ENCODE measurements at regions not wholly inside any gene's neighbourhood (a gene's known extent, or its start where the extent isn't known, plus 50 kb on each side); places are given as distances from the start of the nearest gene placed in this dataset.

DNA sequence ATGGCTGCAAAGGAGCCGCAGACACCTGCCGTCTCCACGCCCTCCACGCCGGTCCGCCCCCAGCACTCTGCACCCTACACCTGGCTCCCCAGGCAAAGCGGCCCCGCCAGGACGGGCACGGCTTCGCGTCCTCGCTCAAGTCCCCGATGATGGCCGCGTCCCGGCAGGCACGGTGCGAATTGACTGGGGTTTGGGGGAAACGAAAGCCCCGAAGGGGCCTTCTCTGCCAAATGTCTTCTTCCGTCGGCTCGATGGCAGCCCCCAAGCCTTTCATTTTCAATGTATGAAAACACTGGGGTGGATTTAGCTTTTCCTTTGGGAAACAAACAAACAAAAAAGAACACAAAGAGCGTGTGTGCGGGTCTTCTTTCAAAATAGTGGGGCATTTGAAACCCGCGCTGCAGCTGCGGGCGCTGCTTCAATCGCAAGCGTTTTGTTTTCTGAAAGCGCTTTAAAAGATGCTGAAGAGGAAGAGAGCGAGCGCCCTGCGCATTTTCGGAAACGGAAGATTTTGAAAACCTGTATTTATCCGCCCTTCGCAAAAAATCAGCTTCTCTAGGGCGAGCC lies 160.0 kb downstream of the RMI1 start:
- DNase-seq (ENCODE audit: low read depth, low spot score) (no peak), ATAC-seq (no peak)
- Histone ChIP-seq H3K36me3 (ENCODE audit: control insufficient read depth in 1 of 2, insufficient read depth in 2 of 2, low read length in 2 of 2) (no peaks in the 10 kb centered on the region), H2AFZ (ENCODE audit: low read depth, low read length, poor library complexity, severe bottlenecking) (no peak overlapping the region), H3K9me2 (ENCODE audit: insufficient read depth) (no peaks in the 10 kb centered on the region), H3K9me3 (ENCODE audit: control insufficient read depth in 1 of 2, insufficient read depth in 1 of 2, low read depth in 1 of 2, low read length in 2 of 2) (no peaks in the 10 kb centered on the region), H3K4me2 (ENCODE audit: low read length) (no peak overlapping the region), H3K9ac (ENCODE audit: low read length) (no peak overlapping the region), H4K20me1 (ENCODE audit: insufficient read depth) (no peaks in the 10 kb centered on the region), H3K4me3 (replicated peaks in 1 of 2; ENCODE audit: low read depth in 1 of 2, low read length in 2 of 2) (no peak overlapping the region), H3K79me2 (ENCODE audit: insufficient read depth, low read length) (no peaks in the 10 kb centered on the region), H3K27ac (ENCODE audit: low read depth, low read length) (no peak overlapping the region), H3K27me3 (ENCODE audit: insufficient read depth, low read length) (no peaks in the 10 kb centered on the region), H3K4me1 (ENCODE audit: control insufficient read depth in 1 of 2, insufficient read depth in 2 of 2, low read length in 2 of 2) (0 out of 4 replicates have a peak, but pooled peaks cover 0 to 2% of the 10 kb centered on the region in 2 experiments)
- TF ChIP-seq REST (IDR thresholded peaks at IDR 0.05; ENCODE audit: low read depth) (no peak), CEBPB (IDR thresholded peaks at IDR 0.05; ENCODE audit: low read depth) (no peak)
- intact Hi-C loops (cut with micrococcal nuclease): no loop called here
- CTCF ChIA-PET: no interaction called here
- BruUV-seq (replicated peaks): no TSS peak
- RAD21 ChIA-PET (ENCODE audit: low non-redundant PET in 1 of 2, low total read pairs in 2 of 2, uncharacterized antibody in 2 of 2, unreplicated experiment in 2 of 2): no interaction called here
- POLR2A ChIA-PET: no interaction called here

- H3K27me3 ChIP-seq (ENCODE audit: insufficient read depth, low read length): no peaks in the 10 kb centered on the region
- ChIA-PET CTCF (no interaction called here), POLR2A (no interaction called here), RAD21 (ENCODE audit: low non-redundant PET in 1 of 2, low total read pairs in 2 of 2, uncharacterized antibody in 2 of 2, unreplicated experiment in 2 of 2) (no interaction called here)
- no peak overlapping the region for H2AFZ ChIP-seq (ENCODE audit: low read depth, low read length, poor library complexity, severe bottlenecking)
- no peak for ATAC-seq
- no peaks in the 10 kb centered on the region for H3K4me1 ChIP-seq (ENCODE audit: control insufficient read depth in 1 of 2, insufficient read depth in 2 of 2, low read length in 2 of 2)
- no peaks in the 10 kb centered on the region for H3K9me2 ChIP-seq (ENCODE audit: insufficient read depth)
- no peak for DNase-seq (ENCODE audit: low read depth, low spot score)
- H4K20me1 ChIP-seq (ENCODE audit: insufficient read depth): no peaks in the 10 kb centered on the region
- H3K9ac ChIP-seq (ENCODE audit: low read length): no peak overlapping the region
- H3K9me3 ChIP-seq (ENCODE audit: control insufficient read depth in 1 of 2, insufficient read depth in 1 of 2, low read depth in 1 of 2, low read length in 2 of 2): no peaks in the 10 kb centered on the region
- no TSS peak for BruUV-seq (replicated peaks)
- no peaks in the 10 kb centered on the region for H3K79me2 ChIP-seq (ENCODE audit: insufficient read depth, low read length)
- H3K4me2 ChIP-seq (ENCODE audit: low read length): no peak overlapping the region
- no peaks in the 10 kb centered on the region for H3K36me3 ChIP-seq (ENCODE audit: control insufficient read depth in 1 of 2, insufficient read depth in 2 of 2, low read length in 2 of 2)
- no peak for TF ChIP-seq ZBTB33 (IDR thresholded peaks at IDR 0.05; ENCODE audit: extremely low read depth, insufficient replicate concordance, low read length)
- TF ChIP-seq ELF1 (IDR thresholded peaks at IDR 0.05; ENCODE audit: borderline replicate concordance, low read depth): no peak
- no peak for TF ChIP-seq EZH2phosphoT487 (IDR thresholded peaks at IDR 0.05; ENCODE audit: borderline replicate concordance)
- no peak for TF ChIP-seq POLR2AphosphoS5 (IDR thresholded peaks at IDR 0.05; ENCODE audit: low read depth, low read length)
- TF ChIP-seq ZFX (IDR thresholded peaks at IDR 0.05): no peak
- TF ChIP-seq, protein P1, sequence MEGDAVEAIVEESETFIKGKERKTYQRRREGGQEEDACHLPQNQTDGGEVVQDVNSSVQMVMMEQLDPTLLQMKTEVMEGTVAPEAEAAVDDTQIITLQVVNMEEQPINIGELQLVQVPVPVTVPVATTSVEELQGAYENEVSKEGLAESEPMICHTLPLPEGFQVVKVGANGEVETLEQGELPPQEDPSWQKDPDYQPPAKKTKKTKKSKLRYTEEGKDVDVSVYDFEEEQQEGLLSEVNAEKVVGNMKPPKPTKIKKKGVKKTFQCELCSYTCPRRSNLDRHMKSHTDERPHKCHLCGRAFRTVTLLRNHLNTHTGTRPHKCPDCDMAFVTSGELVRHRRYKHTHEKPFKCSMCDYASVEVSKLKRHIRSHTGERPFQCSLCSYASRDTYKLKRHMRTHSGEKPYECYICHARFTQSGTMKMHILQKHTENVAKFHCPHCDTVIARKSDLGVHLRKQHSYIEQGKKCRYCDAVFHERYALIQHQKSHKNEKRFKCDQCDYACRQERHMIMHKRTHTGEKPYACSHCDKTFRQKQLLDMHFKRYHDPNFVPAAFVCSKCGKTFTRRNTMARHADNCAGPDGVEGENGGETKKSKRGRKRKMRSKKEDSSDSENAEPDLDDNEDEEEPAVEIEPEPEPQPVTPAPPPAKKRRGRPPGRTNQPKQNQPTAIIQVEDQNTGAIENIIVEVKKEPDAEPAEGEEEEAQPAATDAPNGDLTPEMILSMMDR (IDR thresholded peaks at IDR 0.05 in 2 of 3, conservative IDR thresholded peaks at IDR 0.05 in 1 of 3; ENCODE audit: borderline replicate concordance in 1 of 3, insufficient read depth in 1 of 3, low read depth in 2 of 3, low read length in 2 of 3): no peak
- TF ChIP-seq YY1 (IDR thresholded peaks at IDR 0.05; ENCODE audit: extremely low read depth, insufficient replicate concordance, low read depth, low read length): no peak
- TF ChIP-seq POLR2A (IDR thresholded peaks at IDR 0.05; ENCODE audit: borderline replicate concordance, extremely low read depth, insufficient read depth, insufficient read length): no peak
- no peak for TF ChIP-seq SIN3A (IDR thresholded peaks at IDR 0.05; ENCODE audit: low read depth)
- TF ChIP-seq RAD21 (IDR thresholded peaks at IDR 0.05; ENCODE audit: low read depth): no peak
- H3K27ac ChIP-seq (ENCODE audit: low read depth, low read length): no peak overlapping the region
- intact Hi-C loops (cut with micrococcal nuclease): no loop called here
- no peak overlapping the region for H3K4me3 ChIP-seq (replicated peaks in 1 of 2; ENCODE audit: low read depth in 1 of 2, low read length in 2 of 2)
Measured at GRCh38 chr9:84141741-84142370, 161.3 kb downstream of the RMI1 start.

Data from HCT116 (cell line).